Fibroblast of skin of back (primary cell): ENCODE measurements at regions not wholly inside any gene's neighbourhood (a gene's known extent, or its start where the extent isn't known, plus 50 kb on each side); places are given as distances from the start of the nearest gene placed in this dataset.

Experiments used
- DNase-seq: peaks from one replicate; pipeline ENCODE4 v3.0.0-alpha.2; 2013

- no peak for DNase-seq
Observed at GRCh38 chr21:14869984-14870852, 194.6 kb downstream of the NRIP1 start.

DNA sequence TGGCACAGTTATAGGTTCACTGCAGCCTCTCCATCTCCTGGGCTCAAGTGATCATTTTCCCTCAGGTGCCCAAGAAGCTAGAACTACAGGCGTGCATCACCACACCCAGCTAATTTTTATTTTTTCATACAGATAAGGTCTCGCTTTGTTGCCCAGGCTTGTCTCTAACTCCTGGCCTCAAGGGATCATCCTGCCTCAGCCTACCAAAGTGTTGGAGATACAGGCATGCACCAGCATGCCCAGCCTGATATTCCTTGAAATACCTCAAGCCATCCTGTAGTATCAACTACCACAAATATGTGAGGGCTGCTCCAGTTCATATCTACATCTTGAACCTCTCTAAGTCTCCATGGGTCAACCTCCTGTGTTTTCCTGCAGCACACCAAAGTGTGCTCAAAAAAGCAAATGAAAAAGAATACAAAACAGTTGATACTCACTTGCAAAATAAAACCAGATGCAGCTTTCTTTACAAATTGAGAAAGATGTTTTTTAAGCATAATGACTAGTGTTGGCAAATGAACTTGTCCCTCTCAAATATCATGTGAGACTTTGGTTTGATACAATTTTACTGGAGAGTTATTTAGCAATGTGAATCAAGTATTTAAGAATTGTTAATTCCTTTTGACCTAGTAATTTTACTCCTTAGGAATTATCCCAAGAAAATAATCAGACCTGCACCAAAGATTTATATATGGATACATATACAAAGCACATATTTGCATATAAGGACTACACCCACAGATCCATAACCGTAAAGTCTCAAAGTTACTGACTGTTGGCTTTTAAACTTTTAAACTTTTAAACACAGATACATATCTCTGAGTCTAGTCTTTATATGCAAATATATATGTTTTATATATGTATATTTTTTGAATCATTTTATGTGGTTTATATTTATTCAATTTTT is 197.7 kb downstream of the NRIP1 start:
- DNase-seq: no peak

DNA sequence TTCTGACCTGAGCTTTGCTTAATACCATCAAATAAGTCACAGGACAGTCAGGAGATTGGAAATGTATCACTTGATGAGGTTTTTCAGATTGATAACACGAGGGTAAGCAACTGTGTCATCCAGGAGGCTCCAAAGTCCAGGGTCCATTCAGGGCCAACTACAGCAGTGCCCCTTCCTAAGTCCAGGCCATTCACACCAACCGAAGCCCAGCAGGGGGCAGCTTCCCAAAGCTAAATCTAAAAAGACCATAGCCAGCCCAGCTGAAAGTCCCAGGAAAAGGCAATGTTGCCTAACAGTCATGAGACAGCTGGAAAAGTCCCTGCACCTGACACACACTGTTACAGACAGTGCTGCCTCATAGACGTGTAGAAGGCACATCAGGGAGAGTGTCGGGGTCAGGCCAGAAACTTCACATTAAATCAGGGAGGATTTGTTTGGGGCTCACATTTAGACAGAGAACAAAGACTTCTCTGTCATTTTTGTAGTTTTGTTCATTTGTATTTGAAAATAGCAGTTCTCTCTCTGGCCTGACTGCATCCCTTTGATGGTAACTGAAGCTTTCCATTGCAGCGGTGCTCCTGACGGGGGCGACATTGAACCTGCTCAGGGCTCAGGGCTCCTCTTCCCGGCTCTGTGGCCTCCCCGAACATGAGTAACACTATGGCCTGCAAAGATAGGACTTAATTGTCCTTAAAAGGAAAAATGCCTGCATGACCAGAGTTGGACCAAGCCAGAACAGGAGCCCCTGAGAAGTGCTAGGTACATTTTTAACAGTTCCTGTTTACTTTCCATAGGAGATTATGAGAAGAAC is 200.4 kb downstream of the NRIP1 start:
- DNase-seq: peak; percentile 68

DNA sequence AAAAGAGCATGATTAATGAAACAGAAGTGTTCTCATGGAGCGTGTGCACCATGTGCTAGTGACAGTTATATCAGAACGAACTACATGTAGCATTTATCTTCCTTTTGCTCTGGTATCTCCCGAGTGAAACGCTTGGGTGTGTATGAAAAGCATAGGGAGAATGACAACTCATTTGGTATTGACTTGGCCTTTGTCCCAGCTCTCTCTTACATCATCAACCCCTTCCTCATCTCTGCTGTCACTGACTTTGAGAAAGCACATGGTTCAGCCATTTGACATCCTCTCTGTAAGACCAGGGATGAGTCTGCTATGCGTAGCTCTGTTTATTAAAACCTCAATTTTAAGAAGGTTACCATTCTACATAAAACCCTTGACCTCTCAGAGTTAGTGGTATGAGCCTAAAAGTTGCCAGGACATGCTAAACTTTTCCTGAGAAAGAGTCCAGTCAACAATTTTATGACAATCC is 201.0 kb downstream of the NRIP1 start:
- DNase-seq: peak; percentile 26

DNA sequence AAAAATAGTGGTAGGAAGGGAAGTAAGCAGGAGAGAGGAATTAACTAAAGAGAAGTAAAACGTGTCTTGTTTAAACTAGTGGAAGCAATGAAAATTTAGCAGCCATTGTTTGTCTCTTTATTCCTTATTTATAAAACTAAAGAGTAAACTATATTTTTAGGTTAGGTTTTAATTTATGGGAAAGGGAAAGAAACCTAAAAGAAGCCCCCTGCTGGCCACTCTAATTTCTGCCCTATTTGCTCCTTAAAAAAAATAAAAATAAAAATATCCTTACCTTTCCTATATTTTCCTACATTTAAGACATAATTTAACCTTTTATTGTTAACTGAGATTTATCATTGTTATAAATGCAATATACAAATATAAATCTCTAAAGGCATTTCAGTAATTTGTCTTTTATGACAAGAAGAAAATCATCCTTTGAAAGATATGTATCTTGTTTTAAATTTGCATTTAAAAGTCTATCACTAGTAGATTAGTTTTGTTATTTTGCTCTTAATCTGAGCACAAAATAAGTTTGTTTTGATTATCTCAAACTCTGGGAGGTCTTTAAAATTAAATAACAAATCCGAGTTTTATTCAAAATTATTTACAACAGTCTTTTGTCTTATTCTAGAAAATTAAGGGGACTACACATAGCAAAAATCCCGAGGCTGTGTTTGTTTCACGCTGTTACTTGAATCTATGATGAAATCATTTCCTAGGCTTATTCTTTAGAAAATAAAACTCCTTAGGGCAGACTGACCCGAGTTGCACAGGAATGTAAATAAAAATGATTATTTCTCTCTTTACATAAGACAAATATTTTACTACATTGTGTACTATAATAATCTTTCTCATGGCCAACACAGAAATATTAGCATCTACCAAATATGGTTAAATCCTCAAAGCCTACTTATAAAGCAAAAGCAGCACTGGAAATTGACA is 201.7 kb downstream of the NRIP1 start:
- peak; percentile 21 for DNase-seq

GRCh38 chr21:14858311-14858710 is 206.5 kb downstream of the NRIP1 start:
- DNase-seq: no peak

- DNase-seq: no peak
Observed at GRCh38 chr21:14857529-14857928, 207.3 kb downstream of the NRIP1 start.

DNA sequence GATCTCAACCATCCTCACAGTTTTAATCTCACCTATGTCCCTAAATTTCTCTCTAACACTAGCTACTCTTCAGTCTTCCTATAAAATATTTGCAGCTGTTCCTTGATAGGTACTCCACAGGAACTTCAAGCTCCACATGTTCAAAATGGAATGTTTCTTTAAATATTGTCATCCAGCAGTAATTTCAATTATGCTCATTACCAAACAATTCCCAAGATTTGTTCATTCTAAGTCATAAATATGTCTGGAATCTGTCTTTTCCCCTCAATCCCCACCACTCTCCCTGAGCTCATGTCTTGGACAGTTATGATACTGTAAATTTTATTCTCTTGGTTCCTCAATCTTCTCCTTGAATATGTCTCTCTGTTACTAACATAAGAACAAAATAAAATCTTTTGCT is 214.4 kb downstream of the NRIP1 start:
- peak; percentile 83 for DNase-seq

DNA sequence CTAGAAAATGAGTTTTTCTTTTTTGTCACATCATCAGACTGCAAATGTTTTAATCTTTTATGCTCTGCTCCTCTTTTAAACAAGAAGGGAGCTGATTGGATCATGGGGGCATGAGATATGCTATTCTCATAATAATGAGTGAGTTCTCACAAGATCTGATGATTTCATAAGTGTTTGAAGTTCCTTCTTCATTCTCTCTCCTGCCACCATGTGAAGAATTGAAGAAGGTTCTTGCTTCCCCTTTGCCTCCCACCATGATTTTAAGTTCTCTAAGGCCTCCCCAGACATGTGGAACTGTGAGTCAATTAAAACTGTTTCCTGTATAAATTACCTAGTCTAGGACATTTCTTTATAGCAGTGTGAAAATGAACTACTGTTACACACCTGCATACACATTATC is 218.2 kb downstream of the NRIP1 start:
- DNase-seq: no peak

DNA sequence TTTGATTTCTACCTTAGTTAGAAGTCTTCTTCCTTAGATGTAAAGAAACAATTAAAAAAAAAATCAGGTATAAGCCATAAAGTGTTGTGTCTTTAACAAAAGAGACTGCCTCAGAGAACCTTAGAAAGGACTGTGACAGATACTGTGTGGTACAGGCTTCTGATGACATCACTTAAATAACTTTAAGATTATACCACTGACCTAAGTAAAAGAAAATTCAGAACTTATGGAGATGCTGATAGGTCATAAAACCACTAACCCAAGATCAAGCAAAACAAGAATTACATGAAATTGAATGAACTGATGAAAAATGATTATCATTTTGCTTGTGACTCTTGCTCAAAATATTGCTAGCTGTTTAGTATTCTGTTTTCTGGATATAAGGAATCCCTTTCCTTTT is 220.8 kb downstream of the NRIP1 start:
- peak; percentile 72 for DNase-seq

GRCh38 chr21:14842601-14843000 is 222.2 kb downstream of the NRIP1 start:
- no peak for DNase-seq

- DNase-seq: no peak
Observed at GRCh38 chr21:14841511-14842472, 223.0 kb downstream of the NRIP1 start.

DNA sequence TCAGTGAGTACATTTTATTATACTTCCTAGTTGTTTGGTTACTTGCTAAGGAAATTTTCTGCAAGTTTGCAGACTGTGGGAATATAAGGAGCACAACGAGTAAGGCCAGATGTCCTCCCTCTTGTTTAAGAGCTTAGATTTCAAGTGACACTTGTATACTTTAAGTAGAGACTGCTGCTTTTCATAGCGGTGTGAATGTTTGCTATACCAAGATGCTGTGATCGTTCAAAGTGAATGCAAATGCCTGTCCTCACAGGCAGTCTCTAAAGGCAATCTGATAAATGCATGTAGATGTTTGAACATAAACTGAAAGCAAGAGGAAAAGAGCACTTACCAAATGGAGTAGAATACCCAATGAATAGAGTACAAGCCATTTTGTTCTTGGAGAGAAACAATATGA is 226.4 kb downstream of the NRIP1 start:
- no peak for DNase-seq

GRCh38 chr21:14836950-14837349 is 227.8 kb downstream of the NRIP1 start:
- peak; percentile 78 for DNase-seq

- no peak for DNase-seq
Observed at GRCh38 chr21:14833666-14834351, 231.0 kb downstream of the NRIP1 start.

DNA sequence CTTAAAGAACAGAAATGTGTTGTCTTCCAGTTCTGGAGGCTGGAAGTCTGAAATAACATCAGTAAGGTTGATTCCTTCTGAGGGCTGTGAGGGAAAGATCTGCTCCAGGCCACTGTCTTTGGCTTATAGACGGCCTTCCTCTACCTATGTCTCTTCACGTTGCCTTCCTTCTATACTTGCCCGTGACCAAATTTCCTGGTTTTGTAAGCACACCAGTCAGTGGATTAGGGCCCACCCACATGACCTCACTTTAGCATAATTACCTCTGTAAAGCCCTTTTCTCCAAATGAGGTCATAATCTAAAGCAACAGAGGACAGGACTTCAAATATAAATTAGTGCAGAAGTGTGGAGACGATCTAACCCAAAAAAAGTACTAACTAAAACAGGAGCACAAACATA is 231.6 kb downstream of the NRIP1 start:
- DNase-seq: no peak

GRCh38 chr21:14830307-14830706 is 234.5 kb downstream of the NRIP1 start:
- DNase-seq: no peak

DNA sequence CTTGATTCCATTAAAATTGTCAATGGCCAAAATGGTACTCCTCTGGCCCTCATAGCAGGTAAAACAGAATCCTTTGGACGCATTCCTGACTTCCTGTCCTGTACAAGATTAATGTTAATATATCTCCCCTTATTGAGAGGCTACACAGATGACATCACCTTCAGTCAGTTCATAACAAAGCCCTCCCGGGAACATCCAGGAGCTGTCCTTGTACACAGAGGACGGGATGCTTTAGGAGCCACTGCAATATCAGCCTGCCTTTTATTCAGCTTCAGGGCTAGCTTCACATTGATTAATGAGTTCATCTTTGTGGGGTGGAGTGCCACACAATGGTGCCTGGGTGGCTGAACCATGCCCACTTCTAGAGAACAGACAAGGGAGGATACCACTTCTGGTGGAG is 235.1 kb downstream of the NRIP1 start:
- no peak for DNase-seq

DNA sequence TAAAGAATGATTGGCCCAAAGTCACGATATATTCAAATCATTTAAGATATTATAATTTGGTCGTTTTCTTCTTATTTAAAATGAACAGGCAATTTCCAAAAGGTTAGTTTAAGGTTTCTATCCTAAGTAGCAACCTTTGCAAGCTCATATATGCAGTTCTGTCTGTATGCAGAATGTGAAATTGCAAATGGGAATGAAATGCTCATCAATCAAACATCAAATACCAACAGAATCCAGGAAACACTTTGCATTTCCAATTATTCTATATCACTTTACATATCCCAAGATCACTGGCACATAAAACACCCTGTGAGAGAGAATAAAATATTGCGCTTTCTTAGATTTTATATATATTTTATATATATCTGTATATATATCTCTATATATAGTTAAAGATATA is 237.3 kb downstream of the NRIP1 start:
- DNase-seq: no peak

DNA sequence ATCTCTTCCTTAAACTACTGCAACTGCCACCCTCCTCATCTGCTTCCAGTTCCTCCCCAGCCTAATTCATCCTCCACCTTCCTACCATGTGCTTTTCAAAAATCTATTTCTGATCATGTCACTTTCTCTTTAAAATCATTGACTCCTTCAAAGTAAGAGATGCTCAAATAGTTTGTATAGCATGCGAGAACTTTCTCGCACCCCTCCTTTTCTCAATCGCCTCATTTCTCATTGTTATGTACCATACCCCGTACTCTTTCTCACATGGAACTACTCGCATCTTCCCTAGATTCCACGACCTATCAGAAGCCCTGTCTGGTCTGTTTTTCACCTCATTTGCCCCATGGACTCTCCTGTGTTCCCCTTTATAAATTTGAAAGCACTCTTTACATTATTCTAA is 238.2 kb downstream of the NRIP1 start:
- DNase-seq: no peak
